ENCODE measurements at regions not wholly inside any gene's neighbourhood (a gene's known extent, or its start where the extent isn't known, plus 50 kb on each side); places are given as distances from the start of the nearest gene placed in this dataset.

- Histone ChIP-seq H2AFZ (ENCODE audit: low read length) (no peak overlapping the region), H3F3A (ENCODE audit: low read depth) (no peaks in the 10 kb centered on the region), H3K4me2 (ENCODE audit: low read depth, low read length, poor library complexity, severe bottlenecking) (no peak overlapping the region), H3K9me3 (ENCODE audit: insufficient read depth, low read depth, low read length) (no peaks in the 10 kb centered on the region), H3K79me2 (ENCODE audit: insufficient read depth, low read length) (no peaks in the 10 kb centered on the region), H3K4me3 (ENCODE audit: low read length, poor library complexity, severe bottlenecking) (no peak overlapping the region), H3K9me2 (replicated peaks; ENCODE audit: low read depth, low read length) (no peaks in the 10 kb centered on the region), H3K27me3 (ENCODE audit: insufficient read depth, low read length, poor library complexity, severe bottlenecking) (no peaks in the 10 kb centered on the region), H3K4me1 (ENCODE audit: insufficient read depth, low read length, poor library complexity, severe bottlenecking) (no peaks in the 10 kb centered on the region), H4K20me1 (ENCODE audit: insufficient read depth, low read length, poor library complexity, severe bottlenecking) (no peaks in the 10 kb centered on the region), H3K9ac (ENCODE audit: low read depth, low read length, poor library complexity, severe bottlenecking) (no peak overlapping the region), H3K36me3 (ENCODE audit: insufficient read depth, low read length) (no peaks in the 10 kb centered on the region)
- TF ChIP-seq EZH2phosphoT487 (IDR thresholded peaks at IDR 0.05; ENCODE audit: borderline replicate concordance) (no peak), CTCF (conservative IDR thresholded peaks at IDR 0.05; ENCODE audit: low read length) (no peak)
These were observed 90.0 kb downstream of the CENPW start for GRCh38 chr6:126429866-126430265.

- H3K4me3 ChIP-seq (ENCODE audit: low read length, poor library complexity, severe bottlenecking): no peak overlapping the region
- no peak overlapping the region for H3K9ac ChIP-seq (ENCODE audit: low read depth, low read length, poor library complexity, severe bottlenecking)
- no peak for TF ChIP-seq CTCF (conservative IDR thresholded peaks at IDR 0.05; ENCODE audit: low read length)
- TF ChIP-seq EZH2phosphoT487 (IDR thresholded peaks at IDR 0.05; ENCODE audit: borderline replicate concordance): no peak
- H3K79me2 ChIP-seq (ENCODE audit: insufficient read depth, low read length): no peaks in the 10 kb centered on the region
- no peaks in the 10 kb centered on the region for H3F3A ChIP-seq (ENCODE audit: low read depth)
- no peak overlapping the region for H3K4me2 ChIP-seq (ENCODE audit: low read depth, low read length, poor library complexity, severe bottlenecking)
- H3K9me3 ChIP-seq (ENCODE audit: insufficient read depth, low read depth, low read length): no peaks in the 10 kb centered on the region
- no peaks in the 10 kb centered on the region for H3K4me1 ChIP-seq (ENCODE audit: insufficient read depth, low read length, poor library complexity, severe bottlenecking)
- H3K27me3 ChIP-seq (ENCODE audit: insufficient read depth, low read length, poor library complexity, severe bottlenecking): no peaks in the 10 kb centered on the region
- no peaks in the 10 kb centered on the region for H3K36me3 ChIP-seq (ENCODE audit: insufficient read depth, low read length)
- H2AFZ ChIP-seq (ENCODE audit: low read length): no peak overlapping the region
- no peaks in the 10 kb centered on the region for H3K9me2 ChIP-seq (replicated peaks; ENCODE audit: low read depth, low read length)
- no peaks in the 10 kb centered on the region for H4K20me1 ChIP-seq (ENCODE audit: insufficient read depth, low read length, poor library complexity, severe bottlenecking)
These were observed 92.6 kb downstream of the CENPW start for GRCh38 chr6:126432564-126432963.

GRCh38 chr6:126433927-126434326, 94.0 kb downstream of the CENPW start:
- Histone ChIP-seq H3K4me2 (ENCODE audit: low read depth, low read length, poor library complexity, severe bottlenecking) (no peak overlapping the region), H2AFZ (ENCODE audit: low read length) (no peak overlapping the region), H3K27me3 (ENCODE audit: insufficient read depth, low read length, poor library complexity, severe bottlenecking) (no peaks in the 10 kb centered on the region), H3K4me1 (ENCODE audit: insufficient read depth, low read length, poor library complexity, severe bottlenecking) (no peaks in the 10 kb centered on the region), H3K9me3 (ENCODE audit: insufficient read depth, low read depth, low read length) (no peaks in the 10 kb centered on the region), H3K79me2 (ENCODE audit: insufficient read depth, low read length) (no peaks in the 10 kb centered on the region), H3K9me2 (replicated peaks; ENCODE audit: low read depth, low read length) (no peaks in the 10 kb centered on the region), H3K36me3 (ENCODE audit: insufficient read depth, low read length) (no peaks in the 10 kb centered on the region), H3K9ac (ENCODE audit: low read depth, low read length, poor library complexity, severe bottlenecking) (no peak overlapping the region), H3K4me3 (ENCODE audit: low read length, poor library complexity, severe bottlenecking) (no peak overlapping the region), H4K20me1 (ENCODE audit: insufficient read depth, low read length, poor library complexity, severe bottlenecking) (no peaks in the 10 kb centered on the region), H3F3A (ENCODE audit: low read depth) (no peaks in the 10 kb centered on the region)
- no peak for TF ChIP-seq CTCF (conservative IDR thresholded peaks at IDR 0.05; ENCODE audit: low read length)
- no peak for TF ChIP-seq EZH2phosphoT487 (IDR thresholded peaks at IDR 0.05; ENCODE audit: borderline replicate concordance)
